Activated CD4-positive, alpha-beta T cell treated with anti-CD3 and anti-CD28 coated beads for 24 hours (primary cell): ENCODE measurements at regions not wholly inside any gene's neighbourhood (a gene's known extent, or its start where the extent isn't known, plus 50 kb on each side); places are given as distances from the start of the nearest gene placed in this dataset.
"Not testable (repeated sequence)": the region's sequence is repeated elsewhere in the genome, so short reads cannot be mapped to it uniquely, and the experiment has no call there.

Experiments
- DNase-seq, 2 donors: peaks; one replicate each; pipeline ENCODE4 v3.0.0-alpha.2; 2020; ENCODE audit warnings: low read depth in 2 of 2

- no peak for DNase-seq
These were observed 73.4 kb upstream of the EIF5 start for GRCh38 chr14:103260629-103261124.

GRCh38 chr14:103267226-103267910 lies 66.7 kb upstream of the EIF5 start:
- DNase-seq = no peak

GRCh38 chr14:103271189-103271588 lies 62.8 kb upstream of the EIF5 start:
- no peak for DNase-seq

- no peak for DNase-seq
These were observed 60.8 kb upstream of the EIF5 start for GRCh38 chr14:103273145-103273744.

GRCh38 chr14:103273745-103274615 lies 60.1 kb upstream of the EIF5 start:
- no peak for DNase-seq

- no peak for DNase-seq
These were observed 59.0 kb upstream of the EIF5 start for GRCh38 chr14:103275000-103275399.

GRCh38 chr14:103277931-103278330 lies 56.1 kb upstream of the EIF5 start:
- DNase-seq = no peak

- no peak for DNase-seq
These were observed 54.7 kb upstream of the EIF5 start for GRCh38 chr14:103279142-103280025.

GRCh38 chr14:103280278-103280928 lies 53.6 kb upstream of the EIF5 start:
- no peak for DNase-seq

- DNase-seq = no peak
These were observed 52.4 kb upstream of the EIF5 start for GRCh38 chr14:103281496-103282231.

GRCh38 chr14:103282309-103282708 lies 51.7 kb upstream of the EIF5 start:
- DNase-seq = not testable (repeated sequence)

- DNase-seq = no peak
These were observed 51.1 kb upstream of the EIF5 start for GRCh38 chr14:103282932-103283331.

- DNase-seq = no peak
These were observed 50.1 kb upstream of the EIF5 start for GRCh38 chr14:103283916-103284315.
